Esophagus squamous epithelium (tissue), 5 donors: ENCODE measurements at regions not wholly inside any gene's neighbourhood (a gene's known extent, or its start where the extent isn't known, plus 50 kb on each side); places are given as distances from the start of the nearest gene placed in this dataset.
A peak's percentile ranks its signal among the peaks of the same experiment; 100 is the strongest.

Experiments
- DNase-seq: peaks from one replicate; lab custom pipeline; 2025; lab: John Stamatoyannopoulos, UW
- H3K27ac ChIP-seq, 4 donors: fragments of 200-600 bp; sonication (generic); one replicate each; pipeline ENCODE4 v1.5.1; 2016 to 2019; ENCODE audit warnings: mild to moderate bottlenecking in 1 of 4
- H3K27me3 ChIP-seq, 4 donors: fragments of 200-600 bp; sonication (generic); 1 replicate in 3 of 4; 2 replicates in 1 of 4; pipeline versions ENCODE4 v1.5.1 to v1.6.0; 2017 to 2021; ENCODE audit warnings: antibody characterized with exemption in 1 of 4
- H3K36me3 ChIP-seq, 3 donors: fragments of 200-600 bp; sonication (generic); one replicate each; pipeline ENCODE4 v1.5.1; 2016 to 2019
- H3K4me1 ChIP-seq, 3 donors: fragments of 200-600 bp; sonication (generic); one replicate each; pipeline ENCODE4 v1.5.1; 2017 to 2019
- H3K4me3 ChIP-seq, 4 donors: fragments of 200-600 bp; sonication (generic); 1 replicate in 3 of 4; 2 replicates in 1 of 4; pipeline ENCODE4 v1.5.1; 2016 to 2019; ENCODE audit warnings: mild to moderate bottlenecking in 2 of 4, moderate library complexity in 1 of 4
- H3K9me3 ChIP-seq, 3 donors: fragments of 200-600 bp; sonication (generic); one replicate each; pipeline ENCODE4 v1.5.1; 2016 to 2019
- POLR2A ChIP-seq, 4 donors: fragments of 450-650 bp; IDR thresholded peaks; one replicate each; pipeline ENCODE4 v1.6.1; 2017; ENCODE audit warnings: antibody characterized with exemption in 4 of 4, mild to moderate bottlenecking in 4 of 4, moderate library complexity in 3 of 4
- WGBS, 2 donors: methylation state at CpG; one replicate each; pipeline ENCODE4 v1.1.5; 2018; 5-methylcytosine and 5-hydroxymethylcytosine counted together
- intact Hi-C: fragments of 100-400 bp; cut with DNase I; formaldehyde crosslinking; loops from one replicate; pipeline ENCODE4 v1.15.0; 2022
- TF ChIP-seq, protein P1 (sequence below), 6 experiments: fragments of 450-650 bp in 4 of 6; fragments of 200-600 bp in 2 of 6; sonication (generic) in 2 of 6; IDR thresholded peaks; one replicate each; pipeline ENCODE4 v1.5.1; 2016 to 2019; ENCODE audit warnings: antibody characterized with exemption in 6 of 6, mild to moderate bottlenecking in 4 of 6, moderate library complexity in 4 of 6
- donor health status: DM: yes; HTN: yes; CAD: no.

GRCh38 chr18:38552732-38553321 is 987.2 kb upstream of the CELF4 start:
- DNase-seq = no peak
- WGBS, 2 donors = 84 to 91% methylated on average over 2 of the region's 2 CpGs
- H3K27ac ChIP-seq = no peak overlapping the region
- peaks cover 0 to 21% (median 4%) of the 10 kb centered on the region in 3 donors for H3K4me1 ChIP-seq
- intact Hi-C loops = no loop called here
- no peak overlapping the region for H3K4me3 ChIP-seq
- no peaks in the 10 kb centered on the region for H3K9me3 ChIP-seq
- H3K27me3 ChIP-seq = no peaks in the 10 kb centered on the region
- TF ChIP-seq POLR2A (IDR thresholded peaks at IDR 0.05) = no peak
- TF ChIP-seq, protein P1, sequence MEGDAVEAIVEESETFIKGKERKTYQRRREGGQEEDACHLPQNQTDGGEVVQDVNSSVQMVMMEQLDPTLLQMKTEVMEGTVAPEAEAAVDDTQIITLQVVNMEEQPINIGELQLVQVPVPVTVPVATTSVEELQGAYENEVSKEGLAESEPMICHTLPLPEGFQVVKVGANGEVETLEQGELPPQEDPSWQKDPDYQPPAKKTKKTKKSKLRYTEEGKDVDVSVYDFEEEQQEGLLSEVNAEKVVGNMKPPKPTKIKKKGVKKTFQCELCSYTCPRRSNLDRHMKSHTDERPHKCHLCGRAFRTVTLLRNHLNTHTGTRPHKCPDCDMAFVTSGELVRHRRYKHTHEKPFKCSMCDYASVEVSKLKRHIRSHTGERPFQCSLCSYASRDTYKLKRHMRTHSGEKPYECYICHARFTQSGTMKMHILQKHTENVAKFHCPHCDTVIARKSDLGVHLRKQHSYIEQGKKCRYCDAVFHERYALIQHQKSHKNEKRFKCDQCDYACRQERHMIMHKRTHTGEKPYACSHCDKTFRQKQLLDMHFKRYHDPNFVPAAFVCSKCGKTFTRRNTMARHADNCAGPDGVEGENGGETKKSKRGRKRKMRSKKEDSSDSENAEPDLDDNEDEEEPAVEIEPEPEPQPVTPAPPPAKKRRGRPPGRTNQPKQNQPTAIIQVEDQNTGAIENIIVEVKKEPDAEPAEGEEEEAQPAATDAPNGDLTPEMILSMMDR (IDR thresholded peaks at IDR 0.05) = no peak
- H3K36me3 ChIP-seq = no peaks in the 10 kb centered on the region

GRCh38 chr18:38551881-38552280 is 986.3 kb upstream of the CELF4 start:
- no peak overlapping the region for H3K27ac ChIP-seq
- 36 to 53% methylated on average over 9 to 10 of the region's 10 CpGs for WGBS, 2 donors
- DNase-seq = no peak
- no peaks in the 10 kb centered on the region for H3K27me3 ChIP-seq
- no peaks in the 10 kb centered on the region for H3K9me3 ChIP-seq
- intact Hi-C loops = no loop called here
- TF ChIP-seq, protein P1 (IDR thresholded peaks at IDR 0.05) = no peak
- no peak for TF ChIP-seq POLR2A (IDR thresholded peaks at IDR 0.05)
- no peak overlapping the region for H3K4me3 ChIP-seq
- H3K36me3 ChIP-seq = no peaks in the 10 kb centered on the region
- H3K4me1 ChIP-seq = peaks cover 0 to 19% (median 4%) of the 10 kb centered on the region in 3 donors

- 33 to 45% methylated on average over 1 of the region's 1 CpG for WGBS, 2 donors
- Histone ChIP-seq H3K27ac (no peak overlapping the region), H3K36me3 (no peaks in the 10 kb centered on the region), H3K4me1 (no peaks in the 10 kb centered on the region), H3K4me3 (no peak overlapping the region), H3K9me3 (no peaks in the 10 kb centered on the region), H3K27me3 (no peaks in the 10 kb centered on the region)
- DNase-seq = no peak
- intact Hi-C loops = no loop called here
- TF ChIP-seq POLR2A (IDR thresholded peaks at IDR 0.05) = no peak
- TF ChIP-seq, protein P1 (IDR thresholded peaks at IDR 0.05) = peak in 5 of 6 experiments; percentile 15 to 64 (median 25)
Observed at GRCh38 chr18:38545071-38545470, 979.5 kb upstream of the CELF4 start.

DNA sequence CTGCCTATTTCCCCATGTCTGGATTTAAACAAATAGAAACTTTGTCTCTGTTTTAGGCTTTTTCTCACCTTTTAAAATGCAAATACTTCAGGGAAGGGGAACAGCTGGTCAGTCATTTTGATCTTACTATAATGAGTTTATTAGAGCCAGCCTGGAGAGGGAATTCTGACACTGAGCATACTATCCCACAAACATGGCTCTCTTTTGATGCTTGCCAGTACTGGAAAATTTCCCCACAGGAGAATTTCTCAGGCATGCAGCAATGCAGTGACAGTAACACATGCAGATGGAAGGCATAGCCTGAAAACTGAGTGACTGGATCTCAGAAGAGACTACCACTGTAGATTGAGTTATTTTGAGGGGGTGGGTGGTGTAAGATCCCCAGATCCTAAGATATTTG is 974.3 kb upstream of the CELF4 start:
- no peak overlapping the region for H3K4me3 ChIP-seq
- H3K27me3 ChIP-seq = no peaks in the 10 kb centered on the region
- no peaks in the 10 kb centered on the region for H3K9me3 ChIP-seq
- no peak overlapping the region for H3K27ac ChIP-seq
- H3K4me1 ChIP-seq = no peaks in the 10 kb centered on the region
- DNase-seq = no peak
- intact Hi-C loops = no loop called here
- H3K36me3 ChIP-seq = no peaks in the 10 kb centered on the region
- TF ChIP-seq, protein P1 (IDR thresholded peaks at IDR 0.05) = no peak
- no peak for TF ChIP-seq POLR2A (IDR thresholded peaks at IDR 0.05)

GRCh38 chr18:38539371-38539770 is 973.8 kb upstream of the CELF4 start:
- no peak overlapping the region for H3K27ac ChIP-seq
- H3K4me1 ChIP-seq = no peaks in the 10 kb centered on the region
- TF ChIP-seq, protein P1 (IDR thresholded peaks at IDR 0.05) = no peak
- TF ChIP-seq POLR2A (IDR thresholded peaks at IDR 0.05) = no peak
- intact Hi-C loops = no loop called here
- H3K36me3 ChIP-seq = no peaks in the 10 kb centered on the region
- H3K9me3 ChIP-seq = peaks cover 0 to under 1% (median 0%) of the 10 kb centered on the region in 3 donors
- DNase-seq = no peak
- H3K27me3 ChIP-seq = no peaks in the 10 kb centered on the region
- H3K4me3 ChIP-seq = no peak overlapping the region
